A204.1 (cell line): ENCODE measurements at regions not wholly inside any gene's neighbourhood (a gene's known extent, or its start where the extent isn't known, plus 50 kb on each side); places are given as distances from the start of the nearest gene placed in this dataset.

Experiments used
- FAIRE-seq: peaks from 2 replicates; lab custom pipeline; 2012; peaks lifted over from hg19 to GRCh38; lab: Jason Lieb, UNC

DNA sequence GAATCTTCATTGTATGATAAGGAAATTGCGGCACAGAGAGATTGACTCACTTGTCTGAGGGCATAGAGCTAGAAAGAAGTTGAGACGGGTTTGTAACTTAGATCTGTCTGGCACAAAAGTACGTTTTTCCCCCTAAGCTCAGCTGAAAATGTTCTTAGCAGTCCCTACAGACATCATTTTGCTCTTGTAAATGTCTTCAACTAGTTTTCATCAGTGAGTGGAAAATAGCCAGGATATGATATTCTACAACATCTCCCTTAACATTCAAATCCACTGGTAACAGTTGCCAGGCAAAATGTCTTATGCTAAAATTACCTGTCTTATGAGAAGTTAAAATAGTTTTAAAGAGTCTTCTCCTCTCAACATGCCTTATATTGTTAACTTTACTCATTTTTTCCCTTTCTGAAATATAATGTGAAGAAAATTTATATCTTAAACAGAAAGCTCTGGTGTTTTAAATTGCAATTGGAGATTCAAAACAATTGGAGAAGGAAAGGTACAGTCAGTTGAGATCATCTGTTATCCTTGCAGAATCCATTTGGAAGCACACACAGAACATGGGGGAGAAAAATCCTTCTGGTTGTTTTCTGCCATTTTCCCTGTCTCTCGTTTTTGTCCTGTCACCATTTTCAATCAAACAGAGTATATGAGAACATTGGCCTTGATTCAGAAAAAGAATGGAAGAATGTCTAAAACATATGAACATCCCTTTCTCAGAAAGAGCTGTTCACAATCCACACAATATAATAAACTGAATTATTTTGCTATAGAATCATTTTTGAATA, 255.0 kb downstream of the TRIB2 start:
- no peak for FAIRE-seq

- no peak for FAIRE-seq
Measured at GRCh38 chr2:12978066-12978835, 261.5 kb downstream of the TRIB2 start.

DNA sequence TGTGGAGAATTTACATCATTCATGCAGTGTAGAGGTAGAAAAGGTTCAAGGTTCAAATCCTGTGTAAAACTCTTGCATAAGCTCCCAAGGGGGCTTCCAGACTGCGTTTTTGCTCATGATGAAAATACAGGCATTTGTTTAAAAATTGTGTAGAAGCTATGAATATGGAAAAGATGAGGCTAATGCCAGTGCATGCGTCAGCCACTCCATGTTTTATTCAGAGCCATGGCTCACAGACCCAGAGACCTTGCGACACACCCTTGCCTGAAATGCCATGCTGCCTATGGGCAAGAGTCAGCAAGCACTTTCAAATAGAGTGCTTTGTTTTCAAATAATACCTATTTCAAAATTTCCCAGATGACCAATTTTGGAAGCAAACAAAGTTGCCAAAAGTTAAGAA, 262.3 kb downstream of the TRIB2 start:
- FAIRE-seq: no peak

DNA sequence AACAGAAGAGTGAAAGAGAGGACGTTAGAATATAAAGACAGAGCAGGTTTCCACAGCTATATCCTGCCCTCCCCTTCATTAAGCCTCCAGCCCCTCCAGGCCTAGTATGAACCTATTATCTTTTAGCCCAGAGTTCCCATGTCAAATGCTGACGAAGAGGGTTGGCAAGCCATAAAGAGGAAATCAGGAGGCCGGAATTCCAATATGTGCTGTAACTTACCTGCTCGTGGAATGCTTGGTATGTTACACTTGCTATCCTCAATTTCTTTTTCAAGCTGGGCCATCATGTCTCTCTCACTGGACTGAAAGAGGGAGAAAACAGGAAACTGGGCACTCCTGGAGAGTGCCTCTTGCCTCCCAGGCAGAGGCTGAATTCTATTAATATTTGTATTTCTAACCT, 264.1 kb downstream of the TRIB2 start:
- no peak for FAIRE-seq

DNA sequence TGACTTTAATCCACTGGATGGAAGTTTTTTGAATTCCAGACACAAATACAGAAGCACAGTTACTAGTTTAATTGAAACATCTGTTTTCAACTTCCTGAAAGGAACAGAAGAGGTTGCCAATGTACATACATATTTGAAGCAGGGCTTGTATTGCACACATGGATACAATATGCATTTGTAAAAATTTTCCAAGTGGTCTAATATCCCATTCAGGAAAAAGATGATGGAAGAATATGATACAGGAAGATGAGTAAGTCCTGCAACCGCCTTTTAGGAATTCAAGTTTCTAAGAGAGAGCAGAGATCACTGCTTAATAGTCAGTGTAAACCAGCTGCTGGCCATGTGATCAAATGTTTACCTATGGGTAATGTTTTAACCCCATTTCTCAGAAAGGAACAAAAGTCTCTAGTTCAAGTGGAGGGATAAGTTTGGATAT, 265.4 kb downstream of the TRIB2 start:
- no peak for FAIRE-seq

DNA sequence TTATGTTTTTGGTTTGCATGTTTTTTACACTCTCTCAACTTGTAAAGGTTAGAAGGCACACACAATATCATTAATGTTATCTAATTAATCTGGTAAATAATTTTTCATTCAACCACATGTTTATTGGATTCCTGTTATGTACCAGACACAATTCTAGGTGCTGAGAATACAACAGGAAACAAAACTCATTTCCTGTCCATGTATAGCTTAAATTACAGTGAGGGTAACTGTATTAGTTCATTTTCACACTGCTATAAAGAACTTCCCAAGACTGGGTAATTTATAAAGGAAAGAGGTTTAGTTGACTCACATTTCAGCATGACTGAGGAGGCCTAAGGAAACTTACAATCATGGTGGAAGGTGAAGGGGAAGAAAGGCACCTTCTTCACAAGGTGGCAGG, 270.5 kb downstream of the TRIB2 start:
- no peak for FAIRE-seq

DNA sequence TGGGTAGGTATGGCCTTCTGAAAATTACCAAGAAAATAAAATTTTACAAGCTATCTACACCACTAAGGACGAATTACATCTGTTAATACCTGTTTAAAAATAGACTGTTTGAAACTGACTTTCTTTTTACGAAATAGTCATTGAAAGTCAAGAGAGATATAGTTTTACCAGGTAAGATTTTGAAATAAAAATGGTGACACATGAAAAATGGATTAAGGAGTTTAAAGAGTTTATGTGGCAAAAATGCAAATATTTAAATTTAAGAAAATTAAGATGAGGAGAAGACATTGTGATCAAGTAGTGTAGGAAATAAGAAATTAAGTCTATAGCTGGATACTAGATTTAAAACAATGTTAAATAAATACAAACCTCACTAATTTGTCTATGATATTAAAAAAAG, 271.5 kb downstream of the TRIB2 start:
- peak; percentile 30 for FAIRE-seq

DNA sequence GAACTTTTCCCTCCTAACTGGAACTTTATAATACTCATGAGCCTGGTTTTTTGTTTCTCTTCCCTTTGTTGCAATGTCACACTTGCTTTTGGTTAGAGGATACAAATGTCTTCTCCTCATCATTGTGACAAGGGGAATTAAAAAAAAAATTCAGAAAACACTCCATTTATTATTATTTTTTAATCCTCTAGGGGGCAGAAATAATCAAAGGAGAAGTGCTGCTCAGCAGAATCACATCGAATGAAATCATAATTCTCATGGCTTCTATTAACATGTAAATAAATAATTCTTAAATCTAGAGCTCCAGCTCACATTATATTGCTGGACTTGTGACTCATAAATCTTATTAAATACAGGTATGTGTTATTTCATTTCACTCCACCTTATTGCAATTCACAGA, 273.8 kb downstream of the TRIB2 start:
- peak; percentile 70 for FAIRE-seq

DNA sequence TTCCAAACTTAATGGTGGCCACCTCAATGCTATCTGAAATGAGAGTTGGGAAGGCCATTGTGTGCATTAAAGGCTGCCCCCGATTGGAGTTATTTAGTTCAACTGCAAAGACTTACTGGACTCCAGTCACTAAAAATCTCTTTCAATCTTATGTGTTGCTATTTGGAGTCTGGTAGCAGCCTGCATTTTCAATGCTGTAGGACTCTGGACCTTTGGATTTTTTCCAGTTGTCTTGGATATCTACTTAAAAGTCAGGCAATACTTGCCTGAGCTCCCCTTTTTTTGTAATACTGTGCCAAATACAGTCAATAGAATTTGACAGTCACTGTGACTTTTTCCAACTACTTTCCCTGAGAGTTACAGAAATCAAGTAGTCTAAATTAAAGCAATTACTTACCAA, 281.9 kb downstream of the TRIB2 start:
- no peak for FAIRE-seq

DNA sequence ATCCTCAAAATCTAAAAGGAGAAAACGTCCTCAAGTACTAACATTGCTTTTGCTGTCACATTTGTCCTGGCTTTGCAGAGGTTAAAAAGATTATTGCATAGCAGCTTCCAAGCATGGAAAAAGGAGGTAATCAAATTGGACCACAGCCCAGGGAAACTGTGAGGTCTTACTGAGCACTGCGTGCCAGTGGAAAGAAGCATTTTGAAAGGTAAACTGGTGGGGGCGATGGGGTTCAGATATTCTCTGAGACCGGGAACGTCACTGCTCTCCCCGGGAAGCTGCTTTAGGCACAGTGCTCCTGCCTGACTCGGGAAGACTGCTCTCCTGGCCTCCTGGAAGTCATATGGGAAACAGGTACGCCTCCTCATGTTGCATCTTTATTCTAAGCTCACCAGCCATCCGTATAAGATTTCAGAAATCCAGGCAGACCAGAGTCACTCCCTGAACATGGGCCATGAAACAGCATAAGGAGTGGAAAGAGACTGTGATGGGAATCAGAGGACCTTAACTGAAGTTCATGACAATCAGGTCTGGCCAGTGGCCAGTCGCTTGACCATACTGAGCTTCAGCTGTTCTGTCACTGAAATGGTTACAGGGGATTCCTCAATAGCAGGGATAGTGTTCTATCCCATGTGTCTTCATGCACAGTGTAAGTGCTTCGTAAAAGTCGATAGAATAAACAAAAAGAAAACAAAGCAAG, 284.1 kb downstream of the TRIB2 start:
- FAIRE-seq: no peak

- no peak for FAIRE-seq
Measured at GRCh38 chr2:13001408-13001807, 284.7 kb downstream of the TRIB2 start.

DNA sequence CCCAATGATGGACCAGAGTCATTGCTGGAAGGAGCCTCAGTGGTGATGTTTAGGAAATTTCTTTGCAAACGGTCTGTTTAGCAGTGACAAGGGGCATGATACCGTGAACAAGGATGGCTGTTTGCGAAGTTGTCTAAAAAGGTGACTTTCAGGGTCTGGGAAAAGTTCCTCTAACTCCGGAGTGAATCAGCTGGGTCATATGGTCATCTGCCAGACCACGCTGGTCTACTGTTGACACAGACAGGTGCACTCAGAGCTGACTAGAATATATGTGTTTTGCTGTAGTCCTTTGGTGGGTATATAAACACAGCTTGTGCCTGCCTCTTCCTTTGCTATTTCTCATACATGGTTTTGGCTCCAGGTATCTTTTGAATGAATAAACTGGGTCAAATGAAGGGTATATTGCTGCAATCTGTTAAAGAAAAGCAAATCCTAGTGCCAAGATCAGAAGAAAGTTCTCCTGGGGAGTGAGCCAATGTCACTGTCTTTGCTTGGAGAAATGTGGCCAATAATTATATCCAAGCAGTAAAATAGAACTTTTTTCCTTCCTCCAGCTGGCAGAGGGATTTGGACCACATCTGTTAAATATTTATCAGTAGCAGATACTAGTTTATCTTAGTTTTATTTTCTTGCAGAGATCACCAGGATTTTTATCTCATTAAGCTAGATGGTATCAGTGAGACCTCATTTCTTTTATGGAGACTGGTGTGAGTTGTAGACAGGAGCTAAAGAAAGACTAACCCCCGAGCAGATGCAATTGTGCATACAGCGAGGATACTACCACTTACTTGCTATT, 286.0 kb downstream of the TRIB2 start:
- no peak for FAIRE-seq

GRCh38 chr2:13003500-13003899, 286.8 kb downstream of the TRIB2 start:
- no peak for FAIRE-seq

- FAIRE-seq: no peak
Measured at GRCh38 chr2:13005048-13005447, 288.3 kb downstream of the TRIB2 start.

GRCh38 chr2:13005761-13006335, 289.1 kb downstream of the TRIB2 start:
- FAIRE-seq: no peak

GRCh38 chr2:13006426-13006825, 289.7 kb downstream of the TRIB2 start:
- FAIRE-seq: no peak

GRCh38 chr2:13006829-13007717, 290.3 kb downstream of the TRIB2 start:
- FAIRE-seq: peak; percentile 90

DNA sequence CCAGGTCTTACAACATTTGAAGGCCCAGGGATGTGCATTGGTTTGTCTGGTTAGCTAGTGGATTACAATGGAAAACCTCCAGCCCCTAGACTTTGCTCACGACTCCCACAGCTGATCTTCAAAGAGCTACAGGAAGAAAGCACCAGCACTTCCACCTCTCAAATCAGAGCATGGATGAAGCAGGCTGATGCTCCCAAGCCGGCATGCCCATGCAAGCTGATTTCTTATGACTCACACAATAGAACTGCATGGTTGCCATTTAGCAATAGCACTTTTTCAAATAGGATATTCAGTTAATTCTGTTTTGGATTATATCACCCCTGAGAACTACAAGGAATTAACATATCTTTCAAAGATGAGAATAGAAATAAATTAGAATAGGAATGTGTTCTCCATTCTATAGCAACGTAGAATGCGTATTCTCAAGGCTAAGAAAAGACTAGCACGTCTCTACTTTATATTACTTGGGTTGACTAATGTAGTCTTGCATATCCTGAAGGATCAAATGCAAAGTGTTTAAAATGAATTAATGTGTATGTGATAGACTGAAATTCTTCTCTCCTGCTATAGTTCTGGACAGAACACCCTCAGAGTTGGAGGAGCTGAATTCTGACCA, 292.4 kb downstream of the TRIB2 start:
- FAIRE-seq: no peak

DNA sequence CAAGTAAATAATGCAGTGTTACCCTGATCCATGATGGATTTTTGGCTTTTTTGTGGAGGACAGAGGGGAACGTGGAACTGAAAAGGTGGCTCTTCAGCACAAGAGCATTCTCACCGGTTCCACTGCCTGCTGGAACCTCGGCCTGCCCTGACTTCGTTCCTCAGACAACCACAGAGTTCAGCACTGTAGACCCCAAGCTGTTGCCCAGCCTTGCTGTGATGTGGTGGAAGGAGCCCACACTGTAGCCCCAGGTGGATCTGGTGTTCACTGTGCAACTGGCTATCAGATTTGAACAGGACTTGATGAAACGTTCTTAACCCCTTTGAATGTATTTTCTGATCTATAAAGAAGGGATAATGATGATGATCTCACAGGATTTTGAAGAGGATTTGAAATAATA, 293.5 kb downstream of the TRIB2 start:
- no peak for FAIRE-seq

GRCh38 chr2:13014783-13015182, 298.0 kb downstream of the TRIB2 start:
- FAIRE-seq: no peak
